CD4-positive, CD25-positive, alpha-beta regulatory T cell (primary cell): ENCODE measurements at regions not wholly inside any gene's neighbourhood (a gene's known extent, or its start where the extent isn't known, plus 50 kb on each side); places are given as distances from the start of the nearest gene placed in this dataset.

Experiments used
- ATAC-seq, 2 donors: fragments of 150-1000 bp; cut with Tn5 transposase; one replicate each; pipeline ENCODE4 v1.10.0; 2021; ENCODE audit warnings: low read depth in 2 of 2, moderate number of reproducible peaks in 2 of 2, moderate library complexity in 1 of 2
- DNase-seq, 3 donors: peaks; one replicate each; pipeline versions ENCODE4 v3.0.0 to v3.0.0-alpha.2; 2012 to 2022; ENCODE audit warnings: mixed read lengths in 1 of 3
- H3K27ac ChIP-seq: one replicate; pipeline ENCODE4 v1.7.0; 2013; ENCODE audit warnings: mild to moderate bottlenecking, low read length; ENCODE audit not compliant: insufficient read depth, poor library complexity, severe bottlenecking
- H3K27me3 ChIP-seq: one replicate; pipeline ENCODE4 v1.7.0; 2013; ENCODE audit warnings: low read length; ENCODE audit not compliant: control insufficient read depth, insufficient read depth
- H3K36me3 ChIP-seq: one replicate; pipeline ENCODE4 v1.7.0; 2013; ENCODE audit warnings: mild to moderate bottlenecking, low read length, moderate library complexity; ENCODE audit not compliant: control insufficient read depth, insufficient read depth
- H3K4me1 ChIP-seq: 2 replicates; pipeline ENCODE4 v1.7.0; 2013; ENCODE audit warnings: mild to moderate bottlenecking, low read length; ENCODE audit not compliant: insufficient read depth, control insufficient read depth, poor library complexity, severe bottlenecking
- H3K4me3 ChIP-seq: one replicate; pipeline ENCODE4 v1.7.0; 2013; ENCODE audit warnings: low read depth, mild to moderate bottlenecking, low read length, moderate library complexity
- H3K9me3 ChIP-seq, 2 experiments: 1 replicate in 1 of 2; 2 replicates in 1 of 2; pipeline ENCODE4 v1.7.0; 2013; ENCODE audit warnings: low read length in 2 of 2, mild to moderate bottlenecking in 1 of 2, moderate library complexity in 1 of 2; ENCODE audit not compliant: control insufficient read depth in 2 of 2
- H3K27ac Mint-ChIP-seq, 3 donors: one replicate each; pipeline ENCODE4 v1.8.0; 2020 to 2022; ENCODE audit warnings: mild to moderate bottlenecking in 3 of 3, mixed read lengths in 3 of 3, moderate library complexity in 2 of 3
- H3K27me3 Mint-ChIP-seq: one replicate; pipeline ENCODE4 v1.8.0; 2022; ENCODE audit warnings: mild to moderate bottlenecking, mixed read lengths
- H3K36me3 Mint-ChIP-seq: one replicate; pipeline ENCODE4 v1.8.0; 2020; ENCODE audit warnings: mixed read lengths
- H3K4me1 Mint-ChIP-seq, 4 donors: one replicate each; pipeline ENCODE4 v1.8.0; 2020 to 2022; ENCODE audit warnings: mixed read lengths in 4 of 4, mild to moderate bottlenecking in 1 of 4
- H3K4me3 Mint-ChIP-seq, 4 donors: one replicate each; pipeline ENCODE4 v1.8.0; 2020 to 2022; ENCODE audit warnings: mild to moderate bottlenecking in 4 of 4, mixed read lengths in 4 of 4, moderate library complexity in 3 of 4
- H3K9me3 Mint-ChIP-seq, 7 donors: one replicate each; pipeline ENCODE4 v1.8.0; 2020 to 2022; ENCODE audit warnings: mixed read lengths in 7 of 7, mild to moderate bottlenecking in 3 of 7, moderate library complexity in 2 of 7

DNA sequence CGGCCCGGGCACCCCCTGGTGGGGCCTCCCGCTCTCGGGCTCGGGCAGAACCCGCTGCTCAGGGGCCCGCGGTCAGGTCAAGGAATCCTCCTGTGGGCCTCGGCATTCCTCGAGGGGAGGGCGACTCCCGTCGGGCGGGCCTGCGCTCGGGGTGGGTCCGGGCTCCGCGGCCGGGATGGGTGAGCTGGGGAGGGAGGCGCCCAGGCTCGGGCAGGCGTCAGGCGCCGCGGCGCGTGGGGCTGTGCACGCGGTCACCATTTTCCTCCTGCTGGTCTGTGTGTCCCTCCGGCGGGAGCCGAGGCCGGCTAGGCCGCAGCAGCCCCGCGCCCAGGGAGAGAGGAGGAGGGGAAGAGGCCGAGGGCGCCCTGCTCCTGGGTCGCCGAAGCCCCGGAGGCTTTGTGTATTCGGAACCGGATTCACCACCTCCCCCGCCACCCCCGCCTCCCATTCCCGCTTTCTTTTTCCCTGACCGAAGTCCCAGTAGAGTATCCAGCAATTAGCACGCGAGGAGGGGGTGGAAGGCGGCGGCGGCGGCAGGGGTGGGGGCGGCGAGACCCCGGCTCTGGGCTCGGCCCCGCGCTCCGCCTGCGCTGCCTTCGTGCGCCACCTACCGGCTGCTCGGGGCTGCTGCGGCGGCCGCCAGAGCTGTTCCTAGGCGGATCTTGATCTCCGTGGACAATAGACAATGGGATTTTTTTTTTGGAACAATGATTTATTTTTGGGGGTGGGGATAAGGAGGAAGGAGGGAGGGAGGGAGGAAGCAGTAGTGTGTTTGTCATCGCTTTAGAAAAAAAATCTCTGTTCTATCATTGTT lies 99.0 kb upstream of the MAML3 start:
- DNase-seq, result peak; percentile 28 to 49 (median 29)
- Histone ChIP-seq H3K9me3 (no peaks in the 10 kb centered on the region), H3K36me3 (no peaks in the 10 kb centered on the region), H3K27ac (no peak overlapping the region), H3K27me3 (peaks cover 15% of the 10 kb centered on the region), H3K4me3 (no peak overlapping the region), H3K4me1 (peaks cover 7% of the 10 kb centered on the region)
- H3K9me3 Mint-ChIP-seq, result no peaks in the 10 kb centered on the region
- H3K27me3 Mint-ChIP-seq, result peaks cover 44% of the 10 kb centered on the region
- peak; percentile 74 to 76 for ATAC-seq
- no peaks in the 10 kb centered on the region for H3K36me3 Mint-ChIP-seq
- H3K4me3 Mint-ChIP-seq, result peak overlapping the region; percentile 16 to 84 (median 80)
- peak overlapping the region in 1 of 3 donors; percentile 27 for H3K27ac Mint-ChIP-seq
- H3K4me1 Mint-ChIP-seq, result peaks cover 0 to 10% (median 0%) of the 10 kb centered on the region in 4 donors

DNA sequence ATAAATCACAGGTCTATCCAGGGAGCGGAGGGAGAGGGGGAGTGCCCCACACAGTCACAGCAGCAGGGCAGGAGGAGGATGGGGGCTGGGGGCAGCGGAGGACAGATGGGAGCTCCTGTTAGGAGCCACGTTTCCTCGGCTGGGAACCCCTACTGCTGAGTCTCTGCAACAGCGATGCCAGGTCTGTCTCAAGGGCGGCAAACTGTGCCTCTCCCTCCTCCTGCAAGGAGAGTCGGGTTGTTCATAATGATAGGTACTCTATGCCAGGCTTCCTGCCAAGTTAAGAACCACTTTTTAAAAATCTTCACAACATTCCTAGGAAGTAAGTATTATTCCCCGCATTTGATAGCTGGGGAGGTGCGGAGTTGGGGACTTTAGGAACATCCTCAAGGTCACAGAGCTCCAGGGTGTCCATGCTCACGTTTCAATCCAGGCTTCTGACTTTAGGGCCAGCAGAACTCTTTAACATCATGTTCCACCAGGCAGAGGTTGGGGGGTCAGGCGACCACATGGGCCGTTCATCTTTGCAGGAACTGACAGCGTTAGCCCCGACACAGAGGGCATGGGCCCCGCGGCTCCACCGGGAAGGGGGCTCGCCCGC lies 98.3 kb upstream of the MAML3 start:
- no peak overlapping the region for H3K4me3 ChIP-seq
- peak overlapping the region in 2 of 3 donors; percentile 35 to 60 for H3K27ac Mint-ChIP-seq
- H3K27me3 Mint-ChIP-seq, result peaks cover 48% of the 10 kb centered on the region
- peaks cover 0 to 10% (median 0%) of the 10 kb centered on the region in 4 donors for H3K4me1 Mint-ChIP-seq
- no peaks in the 10 kb centered on the region for H3K36me3 ChIP-seq
- H3K4me1 ChIP-seq, result peaks cover 7% of the 10 kb centered on the region
- no peaks in the 10 kb centered on the region for H3K9me3 ChIP-seq
- H3K27me3 ChIP-seq, result peaks cover 12% of the 10 kb centered on the region
- ATAC-seq (peak; percentile 8 to 22), DNase-seq (no peak)
- peak overlapping the region; percentile 70 to 88 (median 80) for H3K4me3 Mint-ChIP-seq
- no peaks in the 10 kb centered on the region for H3K36me3 Mint-ChIP-seq
- H3K9me3 Mint-ChIP-seq, result no peaks in the 10 kb centered on the region
- no peak overlapping the region for H3K27ac ChIP-seq

DNA sequence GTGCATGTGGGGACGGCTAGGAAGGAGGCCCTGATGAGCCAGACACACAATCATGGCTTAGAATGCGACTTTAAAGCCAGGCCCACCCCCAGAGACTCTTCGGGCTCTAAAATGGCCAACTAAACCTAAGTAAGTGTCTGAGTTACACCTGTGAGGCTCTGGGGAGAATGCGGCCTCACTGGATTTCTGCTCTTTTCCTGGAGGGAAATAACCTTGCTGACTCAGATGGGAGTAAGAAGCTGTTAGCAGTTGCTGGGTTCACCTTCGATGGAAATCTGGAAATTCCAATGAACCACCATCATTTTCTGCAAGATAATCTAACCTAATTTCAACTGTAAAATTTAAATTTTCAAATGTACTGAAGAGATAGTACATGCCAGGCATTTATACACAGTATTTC lies 97.6 kb upstream of the MAML3 start:
- no peak for ATAC-seq
- DNase-seq, result no peak
- peaks cover 0 to 10% (median 0%) of the 10 kb centered on the region in 4 donors for H3K4me1 Mint-ChIP-seq
- no peaks in the 10 kb centered on the region for H3K36me3 ChIP-seq
- H3K27ac Mint-ChIP-seq, result no peak overlapping the region
- H3K4me3 ChIP-seq, result no peak overlapping the region
- H3K27me3 Mint-ChIP-seq, result peaks cover 48% of the 10 kb centered on the region
- peaks cover 14% of the 10 kb centered on the region for H3K27me3 ChIP-seq
- peaks cover 7% of the 10 kb centered on the region for H3K4me1 ChIP-seq
- H3K27ac ChIP-seq, result no peak overlapping the region
- no peaks in the 10 kb centered on the region for H3K36me3 Mint-ChIP-seq
- H3K9me3 ChIP-seq, result no peaks in the 10 kb centered on the region
- H3K9me3 Mint-ChIP-seq, result no peaks in the 10 kb centered on the region
- peak overlapping the region; percentile 1 to 85 (median 70) for H3K4me3 Mint-ChIP-seq

DNA sequence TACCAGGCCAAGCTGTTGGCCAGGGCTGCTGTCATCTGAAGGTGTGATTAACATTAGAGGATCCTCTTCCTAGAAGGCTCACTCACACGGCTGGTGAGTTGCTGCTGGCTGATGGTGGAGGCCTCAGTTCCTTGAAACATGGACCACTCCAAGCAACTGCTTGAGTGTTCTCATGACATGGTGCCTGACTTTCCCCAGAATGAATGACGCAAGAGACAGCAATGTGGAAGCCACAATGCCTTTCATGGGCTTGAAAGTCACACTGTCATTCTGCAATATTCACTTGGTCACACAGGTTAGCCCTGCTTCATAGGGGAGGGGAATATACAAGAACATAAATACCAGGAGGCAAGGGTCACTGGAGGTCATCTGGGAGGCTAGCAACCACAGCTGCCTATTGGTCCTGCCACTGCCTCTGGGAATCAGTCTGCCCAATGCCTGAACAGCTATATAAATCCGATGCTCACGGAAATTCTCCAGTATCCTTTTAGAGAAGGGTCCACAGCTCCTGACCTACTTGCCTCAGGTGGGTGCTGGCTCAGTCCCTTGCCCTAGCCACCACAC lies 97.1 kb upstream of the MAML3 start:
- DNase-seq (no peak), ATAC-seq (no peak)
- no peaks in the 10 kb centered on the region for H3K36me3 Mint-ChIP-seq
- no peaks in the 10 kb centered on the region for H3K9me3 ChIP-seq
- H3K27me3 Mint-ChIP-seq, result peaks cover 45% of the 10 kb centered on the region
- H3K36me3 ChIP-seq, result no peaks in the 10 kb centered on the region
- no peak overlapping the region for H3K27ac ChIP-seq
- H3K4me1 Mint-ChIP-seq, result peaks cover 0 to 10% (median 0%) of the 10 kb centered on the region in 4 donors
- no peak overlapping the region for H3K4me3 ChIP-seq
- peaks cover 7% of the 10 kb centered on the region for H3K4me1 ChIP-seq
- peak overlapping the region in 3 of 4 donors; percentile 29 to 85 (median 70) for H3K4me3 Mint-ChIP-seq
- no peaks in the 10 kb centered on the region for H3K9me3 Mint-ChIP-seq
- H3K27ac Mint-ChIP-seq, result peak overlapping the region in 1 of 3 donors; percentile 8
- H3K27me3 ChIP-seq, result peaks cover 14% of the 10 kb centered on the region

DNA sequence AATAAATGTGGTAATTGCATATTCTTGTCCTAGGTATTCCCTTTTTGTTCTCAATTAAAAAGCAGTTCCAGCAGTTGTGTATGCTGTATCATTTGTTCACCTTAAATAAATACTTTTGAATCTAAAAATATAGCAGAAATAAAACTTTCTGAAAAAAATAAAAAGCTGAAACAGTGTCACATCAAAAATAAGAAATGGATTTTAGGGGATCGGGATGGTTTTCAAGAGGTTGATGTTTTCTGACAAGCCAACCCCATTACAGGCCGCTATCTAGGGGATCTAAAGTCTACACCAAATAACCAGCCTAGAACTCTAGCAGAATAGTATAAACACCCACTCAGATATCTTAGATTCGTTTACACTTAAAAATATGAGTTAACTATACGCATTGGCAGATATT lies 95.4 kb upstream of the MAML3 start:
- Histone ChIP-seq H3K9me3 (no peaks in the 10 kb centered on the region), H3K27ac (no peak overlapping the region), H3K27me3 (peaks cover 14% of the 10 kb centered on the region), H3K4me3 (no peak overlapping the region), H3K4me1 (peaks cover 7% of the 10 kb centered on the region), H3K36me3 (no peaks in the 10 kb centered on the region)
- Mint-ChIP-seq H3K4me1 (peaks cover 0 to 10% (median 0%) of the 10 kb centered on the region in 4 donors), H3K9me3 (no peaks in the 10 kb centered on the region), H3K27ac (no peak overlapping the region), H3K36me3 (no peaks in the 10 kb centered on the region), H3K27me3 (peaks cover 43% of the 10 kb centered on the region), H3K4me3 (no peak overlapping the region)
- ATAC-seq, result no peak
- DNase-seq, result peak in 1 of 3 donors; percentile 16

DNA sequence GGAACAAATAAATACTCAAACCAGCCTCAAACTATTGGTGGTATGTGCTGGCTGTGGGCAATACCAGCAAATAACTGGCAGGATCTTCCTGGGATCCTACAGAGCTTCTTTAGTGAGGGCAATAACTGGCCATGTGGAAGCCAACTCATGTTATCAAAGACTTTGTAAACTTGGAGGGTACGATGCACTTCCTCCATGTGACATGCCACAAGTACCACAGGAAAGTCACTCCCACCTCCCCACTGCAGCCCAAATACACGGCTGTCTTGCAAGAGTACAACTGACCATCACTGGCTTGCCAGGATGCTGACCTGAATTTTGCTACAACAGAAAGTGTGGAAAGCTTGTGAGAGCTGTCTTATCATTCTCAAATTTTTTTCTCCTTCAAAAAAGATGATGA lies 93.3 kb upstream of the MAML3 start:
- no peaks in the 10 kb centered on the region for H3K9me3 ChIP-seq
- H3K36me3 Mint-ChIP-seq, result no peaks in the 10 kb centered on the region
- H3K4me1 Mint-ChIP-seq, result peaks cover 7 to 22% (median 12%) of the 10 kb centered on the region in 4 donors
- no peaks in the 10 kb centered on the region for H3K36me3 ChIP-seq
- no peak overlapping the region for H3K27ac Mint-ChIP-seq
- H3K27me3 ChIP-seq, result peaks cover 8% of the 10 kb centered on the region
- H3K27ac ChIP-seq, result no peak overlapping the region
- ATAC-seq (no peak), DNase-seq (no peak)
- H3K27me3 Mint-ChIP-seq, result peaks cover 28% of the 10 kb centered on the region
- no peak overlapping the region for H3K4me3 Mint-ChIP-seq
- no peak overlapping the region for H3K4me3 ChIP-seq
- H3K4me1 ChIP-seq, result peaks cover 9% of the 10 kb centered on the region
- no peaks in the 10 kb centered on the region for H3K9me3 Mint-ChIP-seq

DNA sequence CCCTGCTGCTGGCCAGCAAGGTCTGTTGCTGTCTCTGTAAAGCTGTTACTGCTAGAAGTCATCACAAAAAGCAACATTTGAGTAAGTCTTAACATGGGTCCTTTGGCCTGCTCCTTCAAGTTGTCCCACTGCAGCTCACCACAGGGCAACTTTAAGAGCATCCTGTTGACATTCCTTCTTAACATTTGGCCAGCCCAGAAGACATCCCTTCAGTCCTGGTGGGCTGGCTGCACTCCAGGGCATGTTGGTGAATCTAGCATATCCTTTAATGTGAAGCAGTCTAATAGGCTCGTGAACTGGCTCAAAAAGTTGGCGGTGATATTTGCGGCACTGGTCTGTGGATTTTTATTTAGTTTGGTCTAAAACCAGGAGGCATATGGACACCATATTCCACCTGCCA lies 92.2 kb upstream of the MAML3 start:
- no peak overlapping the region for H3K4me3 ChIP-seq
- no peaks in the 10 kb centered on the region for H3K9me3 ChIP-seq
- Mint-ChIP-seq H3K9me3 (no peaks in the 10 kb centered on the region), H3K27me3 (peaks cover 18% of the 10 kb centered on the region), H3K4me3 (no peak overlapping the region), H3K36me3 (no peaks in the 10 kb centered on the region), H3K4me1 (peaks cover 7 to 26% (median 13%) of the 10 kb centered on the region in 4 donors), H3K27ac (peak overlapping the region in 1 of 3 donors; percentile 45)
- no peak overlapping the region for H3K27ac ChIP-seq
- no peak for DNase-seq
- ATAC-seq, result no peak
- peaks cover 9% of the 10 kb centered on the region for H3K4me1 ChIP-seq
- H3K36me3 ChIP-seq, result no peaks in the 10 kb centered on the region
- peaks cover 5% of the 10 kb centered on the region for H3K27me3 ChIP-seq
